IgD-negative memory B cell (primary cell): ENCODE measurements at regions not wholly inside any gene's neighbourhood (a gene's known extent, or its start where the extent isn't known, plus 50 kb on each side); places are given as distances from the start of the nearest gene placed in this dataset.

Experiments
- H3K27ac Mint-ChIP-seq, 3 donors: one replicate each; pipeline ENCODE4 v1.8.0; 2020 to 2022; ENCODE audit warnings: mild to moderate bottlenecking in 3 of 3, mixed read lengths in 3 of 3, moderate library complexity in 1 of 3
- H3K27me3 Mint-ChIP-seq: one replicate; pipeline ENCODE4 v1.8.0; 2021; ENCODE audit warnings: mixed read lengths
- H3K36me3 Mint-ChIP-seq: one replicate; pipeline ENCODE4 v1.8.0; 2020; ENCODE audit warnings: mild to moderate bottlenecking, mixed read lengths
- H3K4me1 Mint-ChIP-seq, 3 donors: one replicate each; pipeline ENCODE4 v1.8.0; 2020 to 2022; ENCODE audit warnings: mixed read lengths in 3 of 3, mild to moderate bottlenecking in 1 of 3
- H3K4me3 Mint-ChIP-seq, 4 donors: one replicate each; pipeline ENCODE4 v1.8.0; 2020 to 2022; ENCODE audit warnings: mild to moderate bottlenecking in 4 of 4, mixed read lengths in 4 of 4, moderate library complexity in 3 of 4
- H3K9me3 Mint-ChIP-seq, 3 donors: one replicate each; pipeline ENCODE4 v1.8.0; 2020 to 2021; ENCODE audit warnings: mixed read lengths in 3 of 3, mild to moderate bottlenecking in 1 of 3

DNA sequence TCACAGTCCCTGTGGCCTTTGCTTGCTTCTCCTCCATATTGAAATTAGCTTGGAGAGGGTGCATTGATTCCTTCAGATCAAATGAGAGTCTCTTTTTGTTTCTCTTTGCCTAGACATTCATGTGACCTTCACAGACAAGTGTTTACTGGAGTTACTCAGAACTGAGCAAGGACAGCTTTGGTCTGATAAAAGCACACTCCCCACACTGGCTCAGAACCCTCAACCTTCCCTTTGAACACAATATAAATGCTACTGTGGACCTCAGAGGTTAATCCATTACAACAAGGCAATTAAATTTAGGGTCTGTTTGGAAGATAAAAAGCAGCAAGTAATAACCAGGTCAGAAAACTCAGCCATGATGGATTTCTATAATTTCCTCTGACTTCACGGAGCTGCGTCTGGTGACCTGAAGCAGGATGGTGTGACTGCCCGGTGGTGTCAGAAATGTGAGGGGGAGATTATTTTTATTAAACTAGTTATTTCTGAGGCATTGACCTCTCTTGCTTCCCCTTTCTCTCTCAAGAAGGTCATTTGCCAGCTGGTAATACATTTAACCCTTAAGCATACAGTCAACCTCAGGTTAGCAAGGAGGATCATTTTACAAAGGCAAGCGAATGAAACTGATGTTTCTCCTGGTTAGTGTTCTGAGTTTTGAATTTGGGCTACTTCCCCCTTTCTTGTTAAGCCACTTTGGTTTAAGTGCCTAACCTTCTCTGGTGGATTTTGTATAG is 208.2 kb downstream of the CLIC5 start:
- Mint-ChIP-seq H3K9me3 (no peaks in the 10 kb centered on the region), H3K36me3 (no peaks in the 10 kb centered on the region), H3K4me1 (peaks cover 3 to 16% (median 13%) of the 10 kb centered on the region in 3 donors), H3K4me3 (peak overlapping the region in 1 of 4 donors; percentile 77), H3K27me3 (peaks cover 17% of the 10 kb centered on the region), H3K27ac (no peak overlapping the region)

DNA sequence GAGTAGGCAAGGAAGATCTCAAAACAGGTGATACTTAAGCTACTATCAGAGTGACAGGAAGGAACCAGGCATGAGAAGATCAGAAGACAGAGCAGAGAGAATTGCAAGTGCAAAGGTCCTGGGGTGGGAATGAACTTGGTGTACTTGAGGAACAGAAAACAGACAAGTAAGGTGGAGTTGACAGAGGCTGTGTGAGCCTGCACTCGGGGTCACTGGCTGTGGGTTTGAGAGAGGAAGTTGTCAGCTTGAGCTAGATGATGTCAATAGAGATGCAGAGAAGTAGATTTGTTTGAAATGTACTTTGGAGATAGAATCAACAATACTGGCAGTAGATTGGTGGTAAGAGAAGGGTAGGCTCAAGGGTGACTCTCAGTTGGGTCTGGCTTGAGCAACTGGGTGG is 209.5 kb downstream of the CLIC5 start:
- Mint-ChIP-seq H3K4me3 (no peak overlapping the region), H3K27me3 (peaks cover 10% of the 10 kb centered on the region), H3K4me1 (peaks cover 11 to 21% (median 15%) of the 10 kb centered on the region in 3 donors), H3K36me3 (no peaks in the 10 kb centered on the region), H3K27ac (no peak overlapping the region), H3K9me3 (no peaks in the 10 kb centered on the region)

- peaks cover 3 to 11% (median 5%) of the 10 kb centered on the region in 3 donors for H3K4me1 Mint-ChIP-seq
- H3K27me3 Mint-ChIP-seq = peaks cover 2% of the 10 kb centered on the region
- H3K36me3 Mint-ChIP-seq = no peaks in the 10 kb centered on the region
- no peak overlapping the region for H3K27ac Mint-ChIP-seq
- H3K9me3 Mint-ChIP-seq = peaks cover 0 to 1% (median 1%) of the 10 kb centered on the region in 3 donors
- no peak overlapping the region for H3K4me3 Mint-ChIP-seq
Observed at GRCh38 chr6:45803071-45803470, 212.6 kb downstream of the CLIC5 start.

GRCh38 chr6:45801471-45802289 is 214.0 kb downstream of the CLIC5 start:
- Mint-ChIP-seq H3K4me1 (peaks cover 2 to 11% (median 5%) of the 10 kb centered on the region in 3 donors), H3K4me3 (no peak overlapping the region), H3K27me3 (peaks cover 4% of the 10 kb centered on the region), H3K9me3 (peaks cover 0 to 1% (median 1%) of the 10 kb centered on the region in 3 donors), H3K36me3 (no peaks in the 10 kb centered on the region), H3K27ac (peak overlapping the region in 1 of 3 donors; percentile 25)

DNA sequence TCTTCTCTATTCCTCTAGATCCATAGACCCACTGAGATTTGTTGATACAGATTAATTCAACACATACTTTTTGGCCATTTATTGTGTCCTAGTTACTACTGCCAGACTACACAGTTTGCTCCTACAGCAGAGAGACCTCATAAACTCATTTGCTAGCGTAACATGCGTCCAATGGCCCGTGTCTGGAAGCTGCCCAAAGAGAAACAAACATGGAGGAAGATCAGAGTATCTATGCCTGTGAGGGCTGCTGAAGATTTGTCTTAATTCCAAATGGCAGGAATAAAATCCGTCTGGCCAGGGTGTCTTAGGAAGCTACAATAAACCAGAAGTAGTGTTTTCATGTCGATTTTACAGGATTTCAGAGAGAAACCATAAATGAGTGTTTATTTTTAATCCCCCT is 214.7 kb downstream of the CLIC5 start:
- H3K4me1 Mint-ChIP-seq = peaks cover 2 to 11% (median 5%) of the 10 kb centered on the region in 3 donors
- H3K9me3 Mint-ChIP-seq = peaks cover 0 to 1% (median 1%) of the 10 kb centered on the region in 3 donors
- H3K4me3 Mint-ChIP-seq = no peak overlapping the region
- no peaks in the 10 kb centered on the region for H3K36me3 Mint-ChIP-seq
- no peak overlapping the region for H3K27ac Mint-ChIP-seq
- H3K27me3 Mint-ChIP-seq = peaks cover 4% of the 10 kb centered on the region

- Mint-ChIP-seq H3K4me3 (no peak overlapping the region), H3K27ac (no peak overlapping the region), H3K4me1 (peaks cover 0 to 3% (median 0%) of the 10 kb centered on the region in 3 donors), H3K27me3 (peaks cover 4% of the 10 kb centered on the region), H3K36me3 (no peaks in the 10 kb centered on the region), H3K9me3 (peaks cover 0 to 1% (median 1%) of the 10 kb centered on the region in 3 donors)
Observed at GRCh38 chr6:45795678-45796077, 220.0 kb downstream of the CLIC5 start.

GRCh38 chr6:45794465-45794864 is 221.2 kb downstream of the CLIC5 start:
- peaks cover 0 to 1% (median 1%) of the 10 kb centered on the region in 3 donors for H3K9me3 Mint-ChIP-seq
- H3K4me1 Mint-ChIP-seq = peaks cover 0 to 3% (median 0%) of the 10 kb centered on the region in 3 donors
- no peak overlapping the region for H3K27ac Mint-ChIP-seq
- no peaks in the 10 kb centered on the region for H3K36me3 Mint-ChIP-seq
- H3K4me3 Mint-ChIP-seq = no peak overlapping the region
- H3K27me3 Mint-ChIP-seq = peaks cover 1% of the 10 kb centered on the region

GRCh38 chr6:45791211-45792168 is 224.2 kb downstream of the CLIC5 start:
- no peaks in the 10 kb centered on the region for H3K9me3 Mint-ChIP-seq
- H3K36me3 Mint-ChIP-seq = no peaks in the 10 kb centered on the region
- no peaks in the 10 kb centered on the region for H3K27me3 Mint-ChIP-seq
- H3K4me1 Mint-ChIP-seq = peaks cover 0 to 3% (median 0%) of the 10 kb centered on the region in 3 donors
- H3K4me3 Mint-ChIP-seq = no peak overlapping the region
- H3K27ac Mint-ChIP-seq = no peak overlapping the region

- Mint-ChIP-seq H3K27me3 (peaks cover 3% of the 10 kb centered on the region), H3K4me1 (peaks cover 0 to 3% (median 0%) of the 10 kb centered on the region in 3 donors), H3K27ac (no peak overlapping the region), H3K9me3 (no peaks in the 10 kb centered on the region), H3K4me3 (no peak overlapping the region), H3K36me3 (no peaks in the 10 kb centered on the region)
Observed at GRCh38 chr6:45789238-45789637, 226.4 kb downstream of the CLIC5 start.

DNA sequence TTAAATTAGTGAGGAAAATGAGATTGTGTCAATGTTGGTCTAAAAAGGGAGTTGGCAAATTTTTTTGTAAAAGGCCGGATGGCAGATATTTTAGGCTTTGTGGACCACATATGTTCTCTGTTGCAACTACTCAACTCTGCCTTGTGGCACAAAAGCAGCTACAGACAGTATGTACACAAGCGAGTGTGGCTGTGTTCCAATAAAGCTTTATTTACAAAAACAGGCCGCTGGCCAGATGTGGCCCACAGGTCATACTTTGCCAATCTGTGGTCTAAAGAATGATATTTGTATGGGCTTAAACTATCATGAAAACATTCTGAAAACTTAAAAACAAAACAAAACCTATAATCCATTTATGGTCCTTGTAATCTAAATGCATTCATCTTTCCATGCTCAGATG is 228.3 kb downstream of the CLIC5 start:
- H3K27me3 Mint-ChIP-seq = peaks cover 3% of the 10 kb centered on the region
- peaks cover 0 to 1% (median 0%) of the 10 kb centered on the region in 3 donors for H3K4me1 Mint-ChIP-seq
- no peak overlapping the region for H3K27ac Mint-ChIP-seq
- no peak overlapping the region for H3K4me3 Mint-ChIP-seq
- no peaks in the 10 kb centered on the region for H3K36me3 Mint-ChIP-seq
- no peaks in the 10 kb centered on the region for H3K9me3 Mint-ChIP-seq

- no peak overlapping the region for H3K4me3 Mint-ChIP-seq
- H3K4me1 Mint-ChIP-seq = no peaks in the 10 kb centered on the region
- H3K27ac Mint-ChIP-seq = no peak overlapping the region
- H3K9me3 Mint-ChIP-seq = no peaks in the 10 kb centered on the region
- H3K27me3 Mint-ChIP-seq = peaks cover 3% of the 10 kb centered on the region
- H3K36me3 Mint-ChIP-seq = no peaks in the 10 kb centered on the region
Observed at GRCh38 chr6:45786355-45786781, 229.3 kb downstream of the CLIC5 start.

GRCh38 chr6:45784250-45784649 is 231.4 kb downstream of the CLIC5 start:
- Mint-ChIP-seq H3K9me3 (no peaks in the 10 kb centered on the region), H3K4me3 (no peak overlapping the region), H3K27me3 (peaks cover 3% of the 10 kb centered on the region), H3K27ac (no peak overlapping the region), H3K4me1 (no peaks in the 10 kb centered on the region), H3K36me3 (no peaks in the 10 kb centered on the region)

DNA sequence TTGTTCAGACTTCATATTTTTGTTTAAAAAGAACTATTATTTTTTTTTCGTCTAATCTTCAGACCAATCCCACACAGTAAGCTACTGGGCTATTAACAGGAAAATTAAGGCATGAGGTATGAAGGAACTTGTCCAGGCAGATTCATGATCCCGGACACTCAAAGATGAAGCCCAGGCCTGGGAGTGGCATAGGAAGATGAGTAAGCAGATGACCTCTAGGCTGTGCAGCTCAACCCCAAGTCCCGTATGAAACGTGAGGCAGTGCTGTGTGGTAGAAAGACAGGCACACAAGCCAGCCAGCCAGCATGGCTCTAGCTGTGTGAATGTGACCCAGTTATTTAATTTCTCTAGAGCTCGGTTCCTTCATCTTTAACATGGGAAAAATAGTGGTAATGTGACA is 231.9 kb downstream of the CLIC5 start:
- Mint-ChIP-seq H3K4me1 (no peaks in the 10 kb centered on the region), H3K27ac (no peak overlapping the region), H3K4me3 (no peak overlapping the region), H3K27me3 (peaks cover 4% of the 10 kb centered on the region), H3K9me3 (no peaks in the 10 kb centered on the region), H3K36me3 (no peaks in the 10 kb centered on the region)

GRCh38 chr6:45781890-45782289 is 233.8 kb downstream of the CLIC5 start:
- Mint-ChIP-seq H3K27me3 (peaks cover 6% of the 10 kb centered on the region), H3K36me3 (no peaks in the 10 kb centered on the region), H3K9me3 (no peaks in the 10 kb centered on the region), H3K4me1 (no peaks in the 10 kb centered on the region), H3K27ac (no peak overlapping the region), H3K4me3 (no peak overlapping the region)
